Transverse colon (tissue), 4 donors: ENCODE measurements at regions not wholly inside any gene's neighbourhood (a gene's known extent, or its start where the extent isn't known, plus 50 kb on each side); places are given as distances from the start of the nearest gene placed in this dataset.
"Not testable (repeated sequence)": the region's sequence is repeated elsewhere in the genome, so short reads cannot be mapped to it uniquely, and the experiment has no call there.

Experiments used
- DNase-seq: peaks from one replicate; pipeline ENCODE4 v3.0.0-alpha.2; 2019
- H3K27ac ChIP-seq, 4 donors: fragments of 200-600 bp; sonication (generic); 2 replicates each; pipeline ENCODE4 v1.5.1; 2016 to 2018; ENCODE audit warnings: inconsistent platforms in 4 of 4
- H3K27me3 ChIP-seq: fragments of 200-600 bp; sonication (generic); 2 replicates; pipeline ENCODE4 v1.5.1; 2017; ENCODE audit warnings: inconsistent platforms
- H3K36me3 ChIP-seq, 4 donors: fragments of 200-600 bp; sonication (generic); 2 replicates each; pipeline ENCODE4 v1.5.1; 2017 to 2019; ENCODE audit warnings: inconsistent platforms in 4 of 4
- H3K4me1 ChIP-seq, 4 donors: fragments of 200-600 bp; sonication (generic); 2 replicates each; pipeline ENCODE4 v1.5.1; 2017 to 2020; ENCODE audit warnings: inconsistent platforms in 4 of 4
- H3K4me3 ChIP-seq, 4 donors: fragments of 200-600 bp; sonication (generic); 1 replicate in 1 of 4; 2 replicates in 3 of 4; pipeline versions ENCODE4 v1.5.1 to v1.6.1; 2017 to 2019; ENCODE audit warnings: inconsistent platforms in 4 of 4
- H3K9me3 ChIP-seq, 2 donors: fragments of 200-600 bp; sonication (generic); 2 replicates each; pipeline ENCODE4 v1.5.1; 2017 to 2019; ENCODE audit warnings: inconsistent platforms in 2 of 2
- CTCF ChIP-seq, 5 experiments: fragments of 200-600 bp in 3 of 5; fragments of 450-650 bp in 2 of 5; sonication (generic) in 3 of 5; IDR thresholded peaks; 1 replicate in 2 of 5; 2 replicates in 3 of 5; pipeline ENCODE4 v1.5.1; 2016 to 2017; ENCODE audit warnings: antibody characterized with exemption in 5 of 5, inconsistent platforms in 3 of 5, mild to moderate bottlenecking in 2 of 5, moderate library complexity in 1 of 5
- EP300 ChIP-seq: sonication (generic); formaldehyde crosslinking; IDR thresholded peaks from one replicate; pipeline ENCODE4 v1.6.1; 2017; ENCODE audit warnings: antibody characterized with exemption, low read depth
- POLR2A ChIP-seq: fragments of 450-650 bp; IDR thresholded peaks from one replicate; pipeline ENCODE4 v1.6.1; 2016; ENCODE audit warnings: antibody characterized with exemption, mild to moderate bottlenecking, moderate library complexity
- POLR2AphosphoS5 ChIP-seq, 3 donors: sonication (generic); formaldehyde crosslinking; IDR thresholded peaks; one replicate each; pipeline ENCODE4 v1.6.1; 2016; ENCODE audit warnings: antibody characterized with exemption in 3 of 3
- WGBS, 2 donors: methylation state at CpG; one replicate each; pipeline ENCODE4 v1.1.5; 2018; ENCODE audit warnings: low coverage in 1 of 2; 5-methylcytosine and 5-hydroxymethylcytosine counted together
- in situ Hi-C, 4 donors: fragments of 200-750 bp; cut with MboI; loops; one replicate each; pipeline versions ENCODE4 v1.15.0 to v1.15.1; 2017; ENCODE audit warnings: low sequenced_read_pairs in 3 of 4, low pct_ligation_motif_present in 1 of 4, low pct_unique_long_range_greater_than_20kb in 1 of 4
- intact Hi-C: fragments of 100-400 bp; cut with DNase I; formaldehyde crosslinking; loops from one replicate; pipeline ENCODE4 v1.15.1; 2023; ENCODE audit warnings: low total_unique reads

DNA sequence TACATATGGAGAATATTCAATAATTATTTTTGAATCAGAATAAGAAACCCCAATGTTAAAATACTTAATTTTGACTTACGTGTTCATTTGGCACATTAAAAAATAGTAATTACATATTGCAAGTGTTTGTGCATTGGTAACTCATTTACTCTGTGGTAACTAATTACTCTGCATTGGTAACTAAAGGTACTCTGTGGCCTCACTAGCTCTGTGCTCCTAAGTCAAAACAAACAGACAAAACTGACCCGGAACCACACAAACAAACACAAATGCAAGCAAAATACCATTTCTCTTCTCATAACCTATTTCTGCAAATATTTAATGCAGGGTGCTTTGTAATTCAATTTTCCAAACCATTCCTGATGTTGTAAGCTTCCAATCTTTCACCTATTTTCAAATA, 1244.3 kb downstream of the REEP3 start:
- Histone ChIP-seq H3K4me1 (no peaks in the 10 kb centered on the region), H3K27ac (no peak overlapping the region), H3K36me3 (no peaks in the 10 kb centered on the region), H3K4me3 (no peak overlapping the region), H3K9me3 (no peaks in the 10 kb centered on the region), H3K27me3 (no peaks in the 10 kb centered on the region)
- in situ Hi-C loops = no loop called here
- DNase-seq = no peak
- no peak for TF ChIP-seq POLR2AphosphoS5 (IDR thresholded peaks at IDR 0.05)
- TF ChIP-seq CTCF (IDR thresholded peaks at IDR 0.05) = no peak
- TF ChIP-seq POLR2A = no peak
- TF ChIP-seq EP300 = no peak
- 86 to 96% methylated on average over 2 of the region's 2 CpGs for WGBS, 2 donors
- intact Hi-C loops = no loop called here

- no peaks in the 10 kb centered on the region for H3K36me3 ChIP-seq
- H3K27ac ChIP-seq = no peak overlapping the region
- no peak overlapping the region for H3K4me3 ChIP-seq
- H3K9me3 ChIP-seq = no peaks in the 10 kb centered on the region
- intact Hi-C loops (no loop called here), in situ Hi-C loops (no loop called here)
- H3K27me3 ChIP-seq = no peaks in the 10 kb centered on the region
- WGBS, 2 donors = 70 to 73% methylated on average over 4 of the region's 4 CpGs
- no peak for DNase-seq
- H3K4me1 ChIP-seq = no peaks in the 10 kb centered on the region
- TF ChIP-seq POLR2A = no peak
- TF ChIP-seq POLR2AphosphoS5 (IDR thresholded peaks at IDR 0.05) = no peak
- no peak for TF ChIP-seq CTCF (IDR thresholded peaks at IDR 0.05)
- TF ChIP-seq EP300 = no peak
Observed at GRCh38 chr10:64771253-64772050, 1250.3 kb downstream of the REEP3 start.

- no peaks in the 10 kb centered on the region for H3K9me3 ChIP-seq
- in situ Hi-C loops = no loop called here
- TF ChIP-seq EP300 (no peak), CTCF (IDR thresholded peaks at IDR 0.05) (no peak), POLR2AphosphoS5 (IDR thresholded peaks at IDR 0.05) (no peak), POLR2A (no peak)
- no peak overlapping the region for H3K4me3 ChIP-seq
- no peak overlapping the region for H3K27ac ChIP-seq
- intact Hi-C loops = no loop called here
- DNase-seq = no peak
- H3K36me3 ChIP-seq = no peaks in the 10 kb centered on the region
- 60 to 92% methylated on average over 1 of the region's 1 CpG for WGBS, 2 donors
- H3K27me3 ChIP-seq = no peaks in the 10 kb centered on the region
- no peaks in the 10 kb centered on the region for H3K4me1 ChIP-seq
Observed at GRCh38 chr10:64773357-64773756, 1252.2 kb downstream of the REEP3 start.

GRCh38 chr10:64784451-64784850, 1263.2 kb downstream of the REEP3 start:
- H3K4me1 ChIP-seq, intact Hi-C loops, H3K36me3 ChIP-seq, H3K4me3 ChIP-seq, H3K27me3 ChIP-seq, in situ Hi-C loops, DNase-seq, H3K9me3 ChIP-seq, H3K27ac ChIP-seq: not testable (repeated sequence)
- 71 to 87% methylated on average over 2 to 7 of the region's 7 CpGs for WGBS, 2 donors

- no peaks in the 10 kb centered on the region for H3K27me3 ChIP-seq
- H3K4me1 ChIP-seq = no peaks in the 10 kb centered on the region
- DNase-seq = no peak
- H3K9me3 ChIP-seq = no peaks in the 10 kb centered on the region
- in situ Hi-C loops (no loop called here), intact Hi-C loops (no loop called here)
- WGBS, 2 donors = 74 to 80% methylated on average over 1 to 3 of the region's 3 CpGs
- no peak overlapping the region for H3K4me3 ChIP-seq
- TF ChIP-seq CTCF (IDR thresholded peaks at IDR 0.05) (no peak), POLR2A (no peak), POLR2AphosphoS5 (IDR thresholded peaks at IDR 0.05) (no peak), EP300 (no peak)
- no peaks in the 10 kb centered on the region for H3K36me3 ChIP-seq
- no peak overlapping the region for H3K27ac ChIP-seq
Observed at GRCh38 chr10:64785816-64786215, 1264.6 kb downstream of the REEP3 start.
